ENCODE measurements at regions not wholly inside any gene's neighbourhood (a gene's known extent, or its start where the extent isn't known, plus 50 kb on each side); places are given as distances from the start of the nearest gene placed in this dataset.
"Not testable (repeated sequence)": the region's sequence is repeated elsewhere in the genome, so short reads cannot be mapped to it uniquely, and the experiment has no call there.

GRCh38 chr18:42545825-42546224 is 569.7 kb downstream of the RIT2 start:
- no peak for DNase-seq (ENCODE audit: low spot score)

- no peak for DNase-seq (ENCODE audit: low spot score)
These were observed 567.0 kb downstream of the RIT2 start for GRCh38 chr18:42548493-42548892.

DNA sequence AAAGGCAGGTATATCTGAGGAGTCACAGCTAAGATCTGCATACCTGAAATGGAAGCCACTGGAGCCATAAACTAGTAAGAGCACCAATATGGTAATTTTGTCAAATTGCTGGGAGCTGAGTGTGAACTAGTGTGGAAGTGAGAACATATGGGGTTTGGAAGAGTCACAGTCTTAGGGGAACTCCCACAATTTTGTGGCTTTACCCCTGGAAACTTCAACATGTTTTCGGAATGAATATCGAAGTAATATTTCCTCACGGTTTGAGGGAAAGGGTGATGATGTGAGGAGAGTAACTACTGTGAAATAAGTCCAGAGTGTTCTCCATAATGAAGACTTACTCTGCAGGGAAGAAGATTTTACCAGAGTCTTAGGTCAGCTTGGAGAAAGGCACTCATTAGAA is 565.9 kb downstream of the RIT2 start:
- DNase-seq (ENCODE audit: low spot score) = no peak

DNA sequence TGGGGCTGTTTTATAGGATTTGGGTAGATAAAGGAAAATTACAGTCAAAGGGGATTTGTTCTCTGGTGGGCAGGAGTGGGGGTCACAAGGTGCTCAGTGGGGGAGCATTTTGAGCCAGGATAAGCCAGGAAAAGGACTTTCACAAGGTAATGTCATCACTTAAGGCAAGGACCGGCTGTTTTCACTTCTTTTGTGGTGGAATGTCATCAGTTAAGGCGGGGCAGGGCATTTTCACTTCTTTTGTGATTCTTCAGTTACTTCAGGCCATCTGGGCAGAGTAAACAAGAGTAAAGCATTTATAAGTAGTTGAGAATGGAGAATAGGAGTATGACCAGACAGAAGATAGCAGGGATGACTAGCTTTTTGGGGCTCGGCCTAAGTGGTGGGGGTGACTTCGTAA is 562.9 kb downstream of the RIT2 start:
- not testable (repeated sequence) for DNase-seq (ENCODE audit: low spot score)

DNA sequence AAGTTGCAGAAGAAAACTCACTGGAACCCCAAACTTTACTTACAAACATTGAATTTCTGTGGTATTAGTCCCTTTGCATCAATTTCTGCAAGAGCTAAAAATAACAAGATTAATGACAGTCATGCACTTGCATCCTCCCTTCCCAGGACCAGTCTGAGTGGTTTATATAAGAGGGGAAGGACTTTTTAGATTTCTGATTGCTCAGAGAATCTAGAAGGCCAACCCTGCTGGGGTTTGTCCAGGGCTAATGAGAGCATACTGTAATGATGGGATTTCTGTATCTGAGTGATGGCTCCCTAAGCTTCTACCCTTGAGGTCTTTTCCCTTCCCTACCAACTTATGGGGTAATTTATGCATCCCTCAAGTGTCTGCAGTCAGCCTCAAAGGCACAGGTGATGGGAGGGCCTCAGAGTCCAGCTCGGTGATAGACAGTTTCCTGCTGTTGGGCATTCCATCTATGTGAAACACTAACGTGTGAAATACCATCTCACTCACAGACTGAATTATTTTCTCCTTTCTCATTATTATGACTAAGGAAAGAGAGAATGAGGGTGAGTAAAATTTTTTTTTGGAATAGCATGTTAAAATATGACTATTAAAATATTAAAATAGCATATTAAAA is 556.3 kb downstream of the RIT2 start:
- no peak for DNase-seq (ENCODE audit: low spot score)

GRCh38 chr18:42561521-42561920 is 554.0 kb downstream of the RIT2 start:
- DNase-seq (ENCODE audit: low spot score) = no peak

DNA sequence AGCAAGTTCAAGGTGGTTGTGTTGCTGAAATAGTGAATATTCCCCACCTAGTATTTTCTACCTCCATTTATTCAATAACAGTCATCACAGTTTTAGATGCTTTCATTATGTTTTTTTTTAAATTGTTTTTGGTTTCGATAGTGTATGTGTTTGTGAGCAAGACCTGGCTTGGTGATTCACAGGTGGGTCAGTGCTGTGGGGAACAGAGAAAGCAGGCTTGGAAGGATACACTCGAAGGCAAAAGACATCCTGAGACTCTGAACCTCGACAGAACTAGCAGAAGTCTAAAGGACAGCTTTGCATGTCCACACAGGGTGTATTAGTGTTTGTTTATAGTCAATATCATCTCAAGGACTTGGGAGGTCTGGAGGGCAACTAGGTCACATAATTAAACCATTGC is 551.5 kb downstream of the RIT2 start:
- no peak for DNase-seq (ENCODE audit: low spot score)

GRCh38 chr18:42564761-42565160 is 550.7 kb downstream of the RIT2 start:
- DNase-seq (ENCODE audit: low spot score) = no peak

DNA sequence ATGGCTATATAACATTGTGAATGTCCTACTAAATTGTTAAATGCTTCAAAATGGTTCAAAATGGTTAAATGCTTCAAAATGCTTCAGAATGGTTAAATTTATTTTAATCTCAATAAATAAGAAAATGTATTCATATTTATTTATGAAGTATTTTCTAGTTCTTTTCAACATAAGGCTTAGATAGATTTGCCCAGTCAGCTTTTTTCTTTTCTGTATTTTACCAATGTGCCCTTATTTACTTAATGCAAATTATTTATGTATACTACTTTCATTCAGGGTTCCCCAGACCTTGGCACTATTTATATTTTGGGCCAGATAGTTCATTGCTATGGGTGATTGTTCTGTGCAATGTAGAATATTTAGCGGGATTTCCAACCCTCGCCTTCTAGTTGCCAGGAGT is 546.7 kb downstream of the RIT2 start:
- no peak for DNase-seq (ENCODE audit: low spot score)

- DNase-seq (ENCODE audit: low spot score) = no peak
These were observed 540.6 kb downstream of the RIT2 start for GRCh38 chr18:42574871-42575270.

DNA sequence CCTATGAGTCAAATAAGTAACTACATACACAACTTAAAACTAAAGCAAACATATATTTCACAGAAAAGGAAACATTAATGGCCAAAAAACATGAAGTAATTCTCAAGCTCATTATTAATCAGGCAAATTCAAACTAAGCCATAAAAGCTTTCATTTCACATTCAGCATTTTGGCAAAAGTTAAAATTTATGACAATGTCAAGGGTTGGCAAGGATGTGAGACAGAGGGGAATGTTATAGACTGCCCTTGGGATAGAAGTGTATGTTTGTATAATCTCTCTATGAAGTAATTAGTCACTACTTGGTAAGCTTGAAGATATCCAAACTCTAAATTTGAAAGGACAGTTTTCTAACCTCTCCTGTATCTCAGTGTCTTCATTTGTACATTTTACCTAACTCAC is 539.4 kb downstream of the RIT2 start:
- no peak for DNase-seq (ENCODE audit: low spot score)

DNA sequence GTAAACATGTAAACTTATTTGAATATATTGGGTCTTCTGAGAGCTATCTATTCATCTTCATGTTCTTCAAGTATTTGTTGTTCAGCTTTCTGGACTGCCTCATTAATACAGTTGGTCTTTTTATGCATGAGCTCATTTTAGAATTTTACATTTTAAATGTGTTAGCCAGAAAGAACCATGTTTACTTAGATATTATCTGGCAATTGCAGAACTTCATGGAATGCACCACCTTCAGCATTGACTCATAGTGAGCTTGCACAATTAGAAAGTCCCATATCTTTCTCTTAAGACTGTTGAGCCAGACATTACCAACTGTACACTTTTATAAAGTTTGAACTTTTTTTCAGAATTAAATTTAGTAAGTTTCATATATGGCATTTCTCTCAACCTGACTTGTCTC is 536.7 kb downstream of the RIT2 start:
- DNase-seq (ENCODE audit: low spot score) = no peak

GRCh38 chr18:42582266-42582665 is 533.2 kb downstream of the RIT2 start:
- no peak for DNase-seq (ENCODE audit: low spot score)

GRCh38 chr18:42583283-42583731 is 532.2 kb downstream of the RIT2 start:
- DNase-seq (ENCODE audit: low spot score) = no peak

DNA sequence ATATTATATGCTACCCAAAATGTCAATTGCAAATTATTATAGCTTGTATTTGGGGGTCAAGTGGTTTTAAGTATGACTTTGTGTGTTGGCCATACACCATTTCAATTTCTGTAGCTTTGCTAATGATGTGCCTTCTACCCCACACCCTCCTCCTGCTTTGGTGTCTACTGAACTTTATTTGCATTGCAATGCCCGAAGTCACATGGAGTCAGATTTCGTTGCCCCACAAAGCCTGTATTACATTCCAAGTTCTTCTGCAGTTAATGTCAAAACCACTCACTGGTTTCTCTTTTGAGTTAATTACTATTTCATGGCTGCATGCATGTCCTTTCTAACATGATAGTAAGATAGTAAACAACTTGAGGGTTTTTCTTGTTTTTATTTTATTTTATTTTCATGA is 528.9 kb downstream of the RIT2 start:
- no peak for DNase-seq (ENCODE audit: low spot score)

DNA sequence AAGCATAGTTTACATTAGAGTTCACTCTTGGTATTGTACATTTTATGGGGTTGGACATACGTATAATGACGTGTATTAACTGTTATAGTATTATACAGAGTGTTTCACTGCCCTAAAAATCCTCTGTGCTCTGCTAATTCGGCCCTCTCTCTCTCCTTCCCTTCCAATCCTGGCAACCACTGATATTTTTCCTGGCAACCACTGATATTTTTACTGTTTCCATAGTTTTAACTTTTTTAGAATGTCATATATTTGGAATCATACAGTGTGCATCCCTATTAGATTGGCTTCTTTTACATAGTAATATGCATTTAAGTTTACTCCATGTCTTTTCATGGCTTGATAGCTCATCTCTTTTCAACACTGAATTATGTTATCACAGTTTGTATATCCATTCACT is 526.7 kb downstream of the RIT2 start:
- no peak for DNase-seq (ENCODE audit: low spot score)

DNA sequence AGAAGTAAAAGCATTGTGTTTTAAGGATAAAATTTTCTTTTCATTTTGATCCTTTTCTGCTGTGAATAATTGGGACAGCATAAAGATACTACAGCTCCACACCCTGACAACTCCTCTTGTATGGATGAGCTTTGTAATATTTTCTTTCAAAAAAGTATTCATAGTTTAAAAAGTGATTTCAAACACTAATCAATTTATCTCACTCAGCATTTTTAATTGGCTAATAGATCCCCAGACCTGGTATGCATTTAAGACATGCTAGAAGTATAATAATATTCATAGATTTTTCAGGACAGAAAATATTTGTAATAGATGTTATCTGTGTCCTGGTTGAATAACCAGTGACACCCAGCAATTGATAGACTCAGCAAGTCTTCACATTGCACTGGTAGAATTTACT is 510.7 kb downstream of the RIT2 start:
- no peak for DNase-seq (ENCODE audit: low spot score)

- DNase-seq (ENCODE audit: low spot score) = no peak
These were observed 508.5 kb downstream of the RIT2 start for GRCh38 chr18:42606886-42607495.

DNA sequence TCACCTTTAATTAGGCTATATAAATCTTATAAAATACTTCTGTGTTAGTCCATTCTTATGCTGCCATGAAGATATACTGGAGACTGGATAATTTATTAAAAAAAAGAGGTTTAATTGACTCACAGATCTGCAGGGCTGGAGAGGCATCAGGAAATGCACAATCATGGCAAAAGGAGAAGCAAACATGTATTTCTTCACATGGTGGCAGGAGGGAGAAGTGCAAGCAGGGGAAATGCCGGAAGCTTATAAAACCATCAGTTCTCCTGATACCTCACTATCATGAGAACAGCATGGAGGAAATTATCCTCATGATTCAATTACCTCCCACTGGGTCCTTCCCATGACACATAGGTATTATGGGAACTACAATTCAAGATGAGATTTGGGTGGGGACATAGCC is 504.4 kb downstream of the RIT2 start:
- no peak for DNase-seq (ENCODE audit: low spot score)

DNA sequence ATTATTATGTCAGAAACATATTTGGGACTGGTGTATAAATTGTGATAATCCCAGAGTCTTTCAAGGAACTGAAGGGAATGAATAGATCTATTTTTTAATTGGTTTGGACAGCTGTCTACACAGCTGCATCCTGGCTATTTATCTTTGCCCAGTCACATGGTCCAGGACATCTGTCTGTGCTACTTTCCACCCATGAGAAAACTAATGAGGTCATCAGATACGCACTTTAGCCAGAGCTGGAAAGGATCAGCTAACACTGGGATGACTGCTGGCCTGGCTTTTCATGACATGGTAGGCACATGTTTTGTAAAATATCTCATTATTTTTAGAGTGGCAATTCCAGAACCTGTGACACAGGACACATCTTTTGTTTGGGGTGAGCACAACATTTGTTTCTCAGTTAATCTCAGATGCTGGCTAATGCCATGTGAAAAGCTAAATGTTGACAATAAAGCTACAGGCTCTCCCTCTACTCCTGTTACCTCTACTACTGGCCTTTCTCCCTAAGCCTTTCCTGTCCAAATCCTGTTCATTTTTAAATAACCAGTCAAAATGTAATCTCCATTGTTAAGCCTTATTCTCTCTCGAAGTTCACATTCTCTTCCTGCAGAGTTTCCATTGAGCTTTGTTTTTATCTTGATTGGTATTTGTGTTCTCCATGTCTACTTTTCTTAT is 500.7 kb downstream of the RIT2 start:
- DNase-seq (ENCODE audit: low spot score) = no peak

- DNase-seq (ENCODE audit: low spot score) = no peak
These were observed 498.3 kb downstream of the RIT2 start for GRCh38 chr18:42617221-42617620.

GRCh38 chr18:42619771-42620170 is 495.7 kb downstream of the RIT2 start:
- no peak for DNase-seq (ENCODE audit: low spot score)

DNA sequence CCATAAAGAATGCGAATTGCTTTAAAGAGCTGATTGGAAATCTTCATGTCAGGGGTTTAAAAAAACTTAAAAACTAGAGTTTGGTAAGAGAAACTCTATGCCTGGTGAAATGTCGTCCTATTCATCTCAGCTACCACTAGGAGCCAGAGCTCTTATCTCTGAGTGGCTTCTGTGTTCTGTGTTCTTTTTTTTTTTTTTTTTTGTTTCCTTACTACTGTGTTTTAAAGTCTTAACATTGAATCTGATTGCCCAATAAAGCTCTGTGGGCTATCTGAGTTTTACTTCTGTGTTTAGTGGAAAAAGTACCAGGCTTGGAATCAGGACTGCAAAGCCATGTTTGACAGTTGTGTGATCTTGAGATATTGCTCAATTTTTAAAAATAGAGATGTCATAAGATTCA is 494.8 kb downstream of the RIT2 start:
- DNase-seq (ENCODE audit: low spot score) = no peak

GRCh38 chr18:42623935-42624334 is 491.6 kb downstream of the RIT2 start:
- DNase-seq (ENCODE audit: low spot score) = no peak

All from hematopoietic multipotent progenitor cell treated with erythropoietin and hydrocortisone succinate and interleukin-3 and kit ligand, for 17 days (in vitro differentiated cells).